ENCODE measurements at regions not wholly inside any gene's neighbourhood (a gene's known extent, or its start where the extent isn't known, plus 50 kb on each side); places are given as distances from the start of the nearest gene placed in this dataset.

DNA sequence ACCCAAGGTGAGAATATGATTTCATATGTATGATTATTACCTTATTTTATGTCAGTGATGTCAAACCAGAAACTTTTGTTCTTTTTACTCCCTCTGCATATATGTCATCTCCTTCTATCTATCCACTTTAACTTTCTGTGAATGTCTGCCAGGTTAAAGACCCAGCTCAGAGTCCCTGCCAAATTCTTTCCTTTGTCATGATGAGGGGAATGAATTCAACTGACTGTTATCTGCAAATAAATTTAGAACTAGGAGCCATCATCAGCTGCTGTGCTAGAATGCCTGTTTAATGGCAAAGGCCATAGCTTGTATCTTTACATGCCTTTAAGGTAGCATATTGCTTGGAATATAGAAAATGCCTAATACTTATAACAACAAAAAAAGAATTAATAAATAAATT is 815.6 kb upstream of the NEGR1 start:
- Histone ChIP-seq H3K36me3 (ENCODE audit: insufficient read depth, low read length) (no peaks in the 10 kb centered on the region), H3K9ac (ENCODE audit: low read depth, low read length) (no peak overlapping the region), H3K4me1 (ENCODE audit: insufficient read depth, low read length) (no peaks in the 10 kb centered on the region), H3K9me3 (ENCODE audit: control insufficient read depth, insufficient read depth, low read length) (no peaks in the 10 kb centered on the region; the same call in 1 of the 2 replicates)

GRCh38 chr1:73096841-73097240 is 814.5 kb upstream of the NEGR1 start:
- Histone ChIP-seq H3K9me3 (ENCODE audit: control insufficient read depth, insufficient read depth, low read length) (no peaks in the 10 kb centered on the region; the same call in 1 of the 2 replicates), H3K4me1 (ENCODE audit: insufficient read depth, low read length) (no peaks in the 10 kb centered on the region), H3K9ac (ENCODE audit: low read depth, low read length) (no peak overlapping the region), H3K36me3 (ENCODE audit: insufficient read depth, low read length) (no peaks in the 10 kb centered on the region)

DNA sequence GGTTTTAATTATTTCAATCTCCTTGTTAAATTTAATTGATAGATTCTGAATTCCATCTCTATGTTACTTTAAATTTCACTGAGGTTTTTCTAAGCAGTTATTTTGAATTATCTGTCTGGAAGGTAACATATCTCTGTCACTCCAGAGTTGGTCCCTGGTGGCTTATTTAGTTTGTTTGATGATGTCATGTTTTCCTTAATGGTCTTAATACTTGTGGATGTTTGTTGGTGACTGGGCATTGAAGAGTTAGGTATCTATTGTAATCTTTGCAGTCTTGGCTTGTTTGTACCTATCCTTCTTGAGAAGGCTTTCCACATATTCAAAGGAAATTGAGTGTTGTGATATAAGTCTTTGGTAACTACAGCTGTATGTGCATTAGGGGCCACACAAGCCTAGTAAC is 810.0 kb upstream of the NEGR1 start:
- Histone ChIP-seq H3K4me1 (ENCODE audit: insufficient read depth, low read length) (no peaks in the 10 kb centered on the region), H3K36me3 (ENCODE audit: insufficient read depth, low read length) (no peaks in the 10 kb centered on the region), H3K9me3 (ENCODE audit: control insufficient read depth, insufficient read depth, low read length) (peaks cover 4% of the 10 kb centered on the region; the same call in 1 of the 2 replicates), H3K9ac (ENCODE audit: low read depth, low read length) (no peak overlapping the region)

DNA sequence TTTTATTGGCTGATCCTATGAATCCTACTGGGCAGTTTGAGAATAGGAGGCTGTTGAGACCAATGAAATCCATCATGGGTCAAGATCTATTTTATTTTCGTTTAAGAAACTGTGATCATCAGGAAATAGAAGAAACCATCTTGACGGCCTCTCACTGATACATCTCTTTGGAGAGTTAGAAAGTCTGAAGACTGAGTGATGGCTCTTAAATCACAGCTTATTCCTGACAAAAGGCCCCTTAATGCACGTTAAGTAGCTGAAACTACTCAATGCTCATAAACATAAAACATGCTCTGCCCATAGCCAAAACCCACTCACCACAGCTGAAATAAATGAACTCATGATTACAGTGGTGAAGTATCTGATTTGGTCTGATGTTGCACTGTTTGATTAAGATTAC is 784.5 kb upstream of the NEGR1 start:
- Histone ChIP-seq H3K9ac (ENCODE audit: low read depth, low read length) (no peak overlapping the region), H3K4me1 (ENCODE audit: insufficient read depth, low read length) (0 out of 2 replicates have a peak, but pooled peaks cover 15% of the 10 kb centered on the region), H3K9me3 (ENCODE audit: control insufficient read depth, insufficient read depth, low read length) (peaks cover 7% of the 10 kb centered on the region; the same call in 1 of the 2 replicates), H3K36me3 (ENCODE audit: insufficient read depth, low read length) (no peaks in the 10 kb centered on the region)

DNA sequence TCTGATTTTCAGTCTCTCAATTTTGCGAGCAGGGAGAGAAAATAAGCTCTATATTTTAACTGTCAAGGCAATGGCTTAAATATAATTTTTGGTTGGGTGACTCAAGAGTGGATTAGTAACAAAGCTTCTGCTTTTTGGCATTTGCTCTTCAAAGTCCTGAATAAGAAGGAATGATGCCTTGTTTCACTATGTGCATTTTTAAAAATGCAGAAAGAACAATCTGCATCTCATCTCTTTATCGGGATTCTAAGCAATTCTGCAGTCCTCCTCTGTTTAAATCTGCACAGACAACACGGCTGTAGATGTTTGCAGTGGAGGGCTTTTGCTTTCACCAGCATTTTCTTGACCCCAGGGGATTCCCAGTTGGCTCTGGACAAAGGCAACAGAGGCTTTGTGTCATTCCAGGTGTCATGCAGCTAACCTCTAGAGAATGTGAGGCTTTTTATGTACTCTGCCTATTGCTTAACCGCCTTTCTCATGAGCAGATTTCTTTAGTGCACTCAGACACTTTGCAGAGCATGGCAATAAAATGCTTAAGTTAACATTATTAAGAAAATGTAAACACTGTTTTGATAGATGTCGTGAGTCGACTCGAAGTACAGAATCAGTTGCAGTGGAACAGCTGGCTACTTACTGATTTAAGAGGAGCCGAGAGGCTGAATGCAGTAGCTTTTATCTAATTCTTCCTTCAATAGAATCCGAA is 783.2 kb upstream of the NEGR1 start:
- H3K9ac ChIP-seq (ENCODE audit: low read depth, low read length): no peak overlapping the region
- H3K4me1 ChIP-seq (ENCODE audit: insufficient read depth, low read length): 0 out of 2 replicates have a peak, but pooled peaks cover 15% of the 10 kb centered on the region
- peaks cover 9% of the 10 kb centered on the region for H3K9me3 ChIP-seq (ENCODE audit: control insufficient read depth, insufficient read depth, low read length)
- no peaks in the 10 kb centered on the region for H3K36me3 ChIP-seq (ENCODE audit: insufficient read depth, low read length)

DNA sequence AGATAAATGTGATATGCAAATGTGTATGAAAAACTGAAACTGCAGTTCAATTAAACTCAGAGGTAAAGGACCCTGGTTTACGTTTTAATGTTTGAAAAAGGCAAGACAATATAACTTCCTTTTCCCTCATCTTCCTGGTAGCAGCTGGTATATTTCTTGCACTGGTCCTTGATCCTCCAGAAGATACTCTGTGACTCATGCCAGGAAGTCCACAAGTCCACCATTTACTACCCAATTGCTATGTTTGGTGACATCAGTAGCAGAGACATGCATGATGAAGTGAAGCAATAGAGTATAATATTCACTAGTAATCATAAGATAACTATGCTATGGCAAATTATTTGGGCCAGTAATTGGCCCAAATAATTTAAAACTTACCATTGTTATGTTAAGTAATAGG is 774.5 kb upstream of the NEGR1 start:
- Histone ChIP-seq H3K4me1 (ENCODE audit: insufficient read depth, low read length) (no peaks in the 10 kb centered on the region), H3K36me3 (ENCODE audit: insufficient read depth, low read length) (no peaks in the 10 kb centered on the region), H3K9me3 (ENCODE audit: control insufficient read depth, insufficient read depth, low read length) (peaks cover 17% of the 10 kb centered on the region), H3K9ac (ENCODE audit: low read depth, low read length) (no peak overlapping the region)

DNA sequence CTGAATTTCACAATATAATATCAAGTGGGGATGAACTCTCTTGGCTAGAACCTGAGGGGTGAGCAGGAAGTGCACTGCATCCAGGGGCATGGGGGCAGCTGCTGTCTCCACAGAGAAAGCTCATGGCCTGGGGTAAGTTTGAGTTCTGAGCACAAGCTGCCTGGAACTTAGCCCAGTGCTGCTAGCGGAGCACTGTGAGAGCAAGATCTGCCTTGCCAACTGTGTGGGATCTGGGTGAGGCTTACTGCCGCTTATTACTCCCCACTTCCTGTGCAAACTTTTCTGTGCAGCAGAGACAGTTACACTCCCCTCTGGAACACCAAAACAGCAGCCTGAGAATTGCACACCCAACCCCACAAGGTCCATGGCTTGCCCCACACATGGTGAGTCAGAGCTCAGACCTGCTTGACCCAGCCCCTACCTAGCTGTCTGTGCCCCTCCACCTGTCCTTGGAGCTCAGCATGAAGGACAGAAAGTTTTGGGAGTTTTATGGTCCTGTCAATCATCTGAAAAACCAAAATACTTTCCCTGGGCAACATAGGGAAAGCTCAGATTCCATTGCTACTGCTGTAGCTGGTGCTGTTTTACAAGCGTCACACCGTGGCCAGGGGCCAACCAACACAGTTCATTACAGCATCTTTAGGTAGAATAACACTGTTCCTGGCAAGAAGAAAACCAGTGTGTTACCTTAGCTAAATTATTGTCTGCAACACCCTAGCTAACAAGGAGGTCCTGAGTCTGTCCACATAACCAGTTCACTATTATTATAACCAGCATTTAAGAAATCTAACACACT is 762.1 kb upstream of the NEGR1 start:
- 0 out of 2 replicates have a peak, but pooled peaks cover 9% of the 10 kb centered on the region for H3K4me1 ChIP-seq (ENCODE audit: insufficient read depth, low read length)
- H3K9me3 ChIP-seq (ENCODE audit: control insufficient read depth, insufficient read depth, low read length): peaks cover 24% of the 10 kb centered on the region
- no peak overlapping the region for H3K9ac ChIP-seq (ENCODE audit: low read depth, low read length)
- H3K36me3 ChIP-seq (ENCODE audit: insufficient read depth, low read length): no peaks in the 10 kb centered on the region; the same call in 1 of the 2 replicates

DNA sequence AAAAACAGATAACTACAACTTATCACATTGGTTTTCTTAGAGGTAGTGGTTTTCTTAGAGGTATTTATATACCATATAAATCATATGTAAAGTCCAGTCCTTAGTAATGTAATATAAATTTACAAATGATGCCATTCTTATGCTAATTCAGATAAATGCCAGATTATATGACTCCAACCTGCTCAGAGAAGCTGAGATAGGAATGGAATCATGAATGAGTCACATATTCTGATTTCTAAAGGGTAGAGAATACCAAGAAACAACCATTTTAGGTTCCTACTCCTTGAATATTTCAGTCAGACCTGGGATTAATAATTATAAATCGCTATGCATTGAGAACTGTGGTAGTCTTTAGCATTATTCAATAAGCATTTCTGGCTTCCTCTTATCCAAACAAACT is 760.1 kb upstream of the NEGR1 start:
- Histone ChIP-seq H3K4me1 (ENCODE audit: insufficient read depth, low read length) (0 out of 2 replicates have a peak, but pooled peaks cover 9% of the 10 kb centered on the region), H3K9me3 (ENCODE audit: control insufficient read depth, insufficient read depth, low read length) (peaks cover 24% of the 10 kb centered on the region), H3K9ac (ENCODE audit: low read depth, low read length) (no peak overlapping the region), H3K36me3 (ENCODE audit: insufficient read depth, low read length) (no peaks in the 10 kb centered on the region; the same call in 1 of the 2 replicates)

- H3K9ac ChIP-seq (ENCODE audit: low read depth, low read length): no peak overlapping the region
- no peaks in the 10 kb centered on the region; the same call in 1 of the 2 replicates for H3K36me3 ChIP-seq (ENCODE audit: insufficient read depth, low read length)
- 0 out of 2 replicates have a peak, but pooled peaks cover 9% of the 10 kb centered on the region for H3K4me1 ChIP-seq (ENCODE audit: insufficient read depth, low read length)
- H3K9me3 ChIP-seq (ENCODE audit: control insufficient read depth, insufficient read depth, low read length): peaks cover 20% of the 10 kb centered on the region
Observed at GRCh38 chr1:73040811-73041210, 758.5 kb upstream of the NEGR1 start.

DNA sequence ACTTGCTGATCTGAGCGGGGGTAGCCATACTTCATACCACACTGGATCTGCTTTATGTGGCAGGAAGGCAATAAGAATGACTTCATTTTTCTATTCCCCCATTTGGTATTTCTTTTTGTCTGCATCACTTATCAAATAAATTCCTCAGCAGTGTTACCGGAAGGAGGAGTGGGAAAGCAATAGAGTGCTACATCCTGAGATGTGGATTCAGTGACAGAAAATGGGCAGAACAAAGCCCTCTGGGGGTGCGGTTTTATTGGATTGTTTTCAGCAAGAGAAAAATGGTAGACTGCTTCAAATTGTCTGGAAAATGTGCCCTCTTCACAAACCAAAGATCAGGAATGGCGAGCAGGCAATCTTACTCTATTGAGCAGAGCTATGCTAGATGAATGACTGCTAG is 751.9 kb upstream of the NEGR1 start:
- no peaks in the 10 kb centered on the region for H3K9me3 ChIP-seq (ENCODE audit: control insufficient read depth, insufficient read depth, low read length)
- H3K9ac ChIP-seq (ENCODE audit: low read depth, low read length): no peak overlapping the region
- H3K36me3 ChIP-seq (ENCODE audit: insufficient read depth, low read length): no peaks in the 10 kb centered on the region
- peaks cover 30% of the 10 kb centered on the region for H3K4me1 ChIP-seq (ENCODE audit: insufficient read depth, low read length)

DNA sequence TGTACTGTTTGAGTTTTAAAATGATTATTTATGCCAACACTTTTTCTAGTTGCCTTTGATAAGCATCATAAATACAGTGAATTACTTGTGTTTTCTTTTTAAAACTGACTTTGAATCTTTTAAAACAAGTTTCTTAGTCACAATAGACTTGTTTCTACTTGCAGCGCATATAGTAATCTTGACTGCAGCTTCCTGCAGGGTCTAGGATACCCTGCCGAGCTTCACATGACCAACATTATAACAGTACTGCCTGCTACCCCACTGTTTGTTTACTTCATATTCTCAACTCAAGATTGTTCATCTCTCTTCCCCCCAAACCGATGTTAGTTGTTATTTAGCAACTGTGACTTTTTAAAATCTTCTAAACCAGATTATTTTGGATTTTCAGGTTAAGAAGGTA is 751.3 kb upstream of the NEGR1 start:
- no peak overlapping the region for H3K9ac ChIP-seq (ENCODE audit: low read depth, low read length)
- H3K9me3 ChIP-seq (ENCODE audit: control insufficient read depth, insufficient read depth, low read length): no peaks in the 10 kb centered on the region
- peaks cover 30% of the 10 kb centered on the region for H3K4me1 ChIP-seq (ENCODE audit: insufficient read depth, low read length)
- no peaks in the 10 kb centered on the region for H3K36me3 ChIP-seq (ENCODE audit: insufficient read depth, low read length)

- H3K9ac ChIP-seq (ENCODE audit: low read depth, low read length): no peak overlapping the region
Observed at GRCh38 chr1:73029571-73029970, 747.2 kb upstream of the NEGR1 start.

GRCh38 chr1:73026114-73026513 is 743.8 kb upstream of the NEGR1 start:
- Histone ChIP-seq H3K9ac (ENCODE audit: low read depth, low read length) (no peak overlapping the region), H3K36me3 (ENCODE audit: insufficient read depth, low read length) (no peaks in the 10 kb centered on the region), H3K4me1 (ENCODE audit: insufficient read depth, low read length) (no peaks in the 10 kb centered on the region), H3K9me3 (ENCODE audit: control insufficient read depth, insufficient read depth, low read length) (no peaks in the 10 kb centered on the region)

More at GRCh38 chr1:73029571-73029970, 747.2 kb upstream of the NEGR1 start:
- peaks cover 22% of the 10 kb centered on the region for H3K4me1 ChIP-seq (ENCODE audit: insufficient read depth, low read length)
- no peaks in the 10 kb centered on the region for H3K9me3 ChIP-seq (ENCODE audit: control insufficient read depth, insufficient read depth, low read length)
- H3K36me3 ChIP-seq (ENCODE audit: insufficient read depth, low read length): no peaks in the 10 kb centered on the region

DNA sequence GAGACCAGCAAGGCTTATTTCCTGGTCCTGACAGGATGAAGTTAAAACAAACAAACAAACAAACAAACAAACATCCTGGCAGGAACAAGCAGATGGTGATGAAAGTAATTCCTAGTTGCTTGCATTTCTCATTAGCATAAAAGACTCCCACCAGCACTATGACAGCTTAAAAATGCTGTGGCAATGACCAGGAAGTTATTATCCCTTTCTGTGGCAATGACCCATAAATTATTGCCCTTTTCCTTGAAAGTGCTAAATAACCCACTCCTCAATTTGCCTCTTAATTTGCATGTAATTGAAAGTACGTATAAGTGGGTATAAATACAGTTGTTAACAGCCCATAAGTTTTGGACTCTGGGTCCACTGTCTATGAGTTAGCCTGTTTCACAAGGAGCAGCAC is 727.6 kb upstream of the NEGR1 start:
- peaks cover 3% of the 10 kb centered on the region; the same call in 1 of the 2 replicates for H3K9me3 ChIP-seq (ENCODE audit: control insufficient read depth, insufficient read depth, low read length)
- no peak overlapping the region for H3K9ac ChIP-seq (ENCODE audit: low read depth, low read length)
- H3K4me1 ChIP-seq (ENCODE audit: insufficient read depth, low read length): peaks cover 19% of the 10 kb centered on the region
- H3K36me3 ChIP-seq (ENCODE audit: insufficient read depth, low read length): no peaks in the 10 kb centered on the region

- Histone ChIP-seq H3K36me3 (ENCODE audit: insufficient read depth, low read length) (no peaks in the 10 kb centered on the region), H3K9ac (ENCODE audit: low read depth, low read length) (no peak overlapping the region), H3K4me1 (ENCODE audit: insufficient read depth, low read length) (peaks cover 19% of the 10 kb centered on the region), H3K9me3 (ENCODE audit: control insufficient read depth, insufficient read depth, low read length) (peaks cover 3% of the 10 kb centered on the region; the same call in 1 of the 2 replicates)
Observed at GRCh38 chr1:73009311-73009710, 727.0 kb upstream of the NEGR1 start.
